Liver (tissue), 8 donors: ENCODE measurements at regions not wholly inside any gene's neighbourhood (a gene's known extent, or its start where the extent isn't known, plus 50 kb on each side); places are given as distances from the start of the nearest gene placed in this dataset.

ENCODE experiments used
- DNase-seq: peaks from one replicate; pipeline ENCODE4 v3.0.0-alpha.2; 2017; ENCODE audit warnings: low spot score
- H3K27ac ChIP-seq, 2 donors: one replicate each; pipeline ENCODE4 v1.7.0; 2013; ENCODE audit warnings: inconsistent platforms in 2 of 2, low read length in 2 of 2, control low read depth in 1 of 2, low read depth in 1 of 2, mild to moderate bottlenecking in 1 of 2
- H3K27me3 ChIP-seq, 4 donors: one replicate each; pipeline versions ENCODE4 v1.6.1 to v1.7.0; 2013; ENCODE audit warnings: low read length in 3 of 4, inconsistent platforms in 1 of 4, mild to moderate bottlenecking in 1 of 4, moderate library complexity in 1 of 4; ENCODE audit not compliant: control insufficient read depth in 4 of 4, insufficient read depth in 4 of 4
- H3K36me3 ChIP-seq, 4 donors: one replicate each; pipeline versions ENCODE4 v1.6.1 to v1.7.0; 2013; ENCODE audit warnings: low read length in 3 of 4, mild to moderate bottlenecking in 3 of 4, low read depth in 1 of 4, moderate library complexity in 1 of 4; ENCODE audit not compliant: control insufficient read depth in 4 of 4, insufficient read depth in 3 of 4
- H3K4me1 ChIP-seq, 4 donors: one replicate each; pipeline versions ENCODE4 v1.6.1 to v1.7.0; 2013; ENCODE audit warnings: low read length in 3 of 4, mild to moderate bottlenecking in 3 of 4, moderate library complexity in 1 of 4; ENCODE audit not compliant: control insufficient read depth in 4 of 4, insufficient read depth in 4 of 4
- H3K4me3 ChIP-seq, 3 donors: one replicate each; pipeline versions ENCODE4 v1.6.1 to v1.7.0; 2013; ENCODE audit warnings: low read length in 3 of 3, control low read depth in 1 of 3, low read depth in 1 of 3, mild to moderate bottlenecking in 1 of 3
- H3K9ac ChIP-seq, 2 donors: one replicate each; pipeline ENCODE4 v1.7.0; 2013; ENCODE audit warnings: low read length in 2 of 2, mild to moderate bottlenecking in 2 of 2, moderate library complexity in 2 of 2, control low read depth in 1 of 2, low read depth in 1 of 2
- H3K9me3 ChIP-seq, 4 donors: one replicate each; pipeline versions ENCODE4 v1.6.1 to v1.7.0; 2013; ENCODE audit warnings: low read length in 3 of 4; ENCODE audit not compliant: control insufficient read depth in 4 of 4
- EGR1 ChIP-seq, 2 donors: IDR thresholded peaks; 2 replicates each; pipeline ENCODE4 v1.6.1; 2016 to 2018; ENCODE audit warnings: antibody characterized with exemption in 2 of 2, low read depth in 2 of 2
- FOXA1 ChIP-seq: IDR thresholded peaks from 2 replicates; pipeline ENCODE4 v1.6.1; 2016; ENCODE audit warnings: antibody characterized with exemption
- FOXA2 ChIP-seq: IDR thresholded peaks from 2 replicates; pipeline ENCODE4 v1.6.1; 2016; ENCODE audit warnings: antibody characterized with exemption
- GABPA ChIP-seq, 2 donors: IDR thresholded peaks in 1 of 2; conservative IDR thresholded peaks in 1 of 2; 2 replicates each; pipeline ENCODE4 v1.6.1; 2016; ENCODE audit warnings: antibody characterized with exemption in 2 of 2, mild to moderate bottlenecking in 1 of 2, moderate library complexity in 1 of 2
- HNF4A ChIP-seq, 2 donors: conservative IDR thresholded peaks; 2 replicates each; pipeline ENCODE4 v1.6.1; 2016; ENCODE audit warnings: antibody characterized with exemption in 2 of 2, mild to moderate bottlenecking in 2 of 2
- HNF4G ChIP-seq: IDR thresholded peaks from 2 replicates; pipeline ENCODE4 v1.6.1; 2016; ENCODE audit warnings: antibody characterized with exemption
- JUND ChIP-seq, 2 donors: IDR thresholded peaks; 2 replicates each; pipeline ENCODE4 v1.6.1; 2016; ENCODE audit warnings: antibody characterized with exemption in 2 of 2
- NR2F2 ChIP-seq: IDR thresholded peaks from 2 replicates; pipeline ENCODE4 v1.6.1; 2016; ENCODE audit warnings: antibody characterized with exemption
- RAD21 ChIP-seq, 2 donors: IDR thresholded peaks; 2 replicates each; pipeline ENCODE4 v1.6.1; 2016; ENCODE audit warnings: antibody characterized with exemption in 2 of 2, mild to moderate bottlenecking in 2 of 2
- RXRA ChIP-seq, 2 donors: IDR thresholded peaks; 2 replicates each; pipeline ENCODE4 v1.6.1; 2017 to 2018; ENCODE audit warnings: antibody characterized with exemption in 2 of 2, mild to moderate bottlenecking in 1 of 2
- SP1 ChIP-seq: IDR thresholded peaks from 2 replicates; pipeline ENCODE4 v1.6.1; 2018; ENCODE audit warnings: antibody characterized with exemption, mild to moderate bottlenecking
- TAF1 ChIP-seq: conservative IDR thresholded peaks from 2 replicates; pipeline ENCODE4 v1.6.1; 2016; ENCODE audit warnings: antibody characterized with exemption, mild to moderate bottlenecking
- YY1 ChIP-seq: IDR thresholded peaks from 2 replicates; pipeline ENCODE4 v1.6.1; 2016; ENCODE audit warnings: antibody characterized with exemption, mild to moderate bottlenecking
- WGBS: extraction: QIAGEN DNeasy Blood & Tissue Kit; methylation state at CpG from one replicate; pipeline ENCODE4 v1.1.7; 2013; 5-methylcytosine and 5-hydroxymethylcytosine counted together
- TF ChIP-seq, protein P1 (sequence below): IDR thresholded peaks from 2 replicates; pipeline ENCODE4 v1.6.1; 2016; ENCODE audit warnings: antibody characterized with exemption, mild to moderate bottlenecking
- TF ChIP-seq, protein P2 (sequence below): IDR thresholded peaks from 2 replicates; pipeline ENCODE4 v1.6.1; 2016; ENCODE audit warnings: antibody characterized with exemption
- TF ChIP-seq, protein P3 (sequence below): IDR thresholded peaks from 2 replicates; pipeline ENCODE4 v1.6.1; 2016; ENCODE audit warnings: antibody characterized with exemption
- TF ChIP-seq, protein P4 (sequence below): fragments of 150-350 bp; IDR thresholded peaks from 2 replicates; pipeline ENCODE4 v1.5.1; 2017; ENCODE audit warnings: improper control_type of control experiment, low read depth, low read length; ENCODE audit not compliant: missing input control
- TF ChIP-seq, protein P5 (sequence below): IDR thresholded peaks from 2 replicates; pipeline ENCODE4 v1.6.1; 2016; ENCODE audit warnings: antibody characterized with exemption
- donor health status: healthy.
- donor health status: healthy.
- donor health status: healthy.
- donor health status: healthy.
- donor health status: healthy.

DNA sequence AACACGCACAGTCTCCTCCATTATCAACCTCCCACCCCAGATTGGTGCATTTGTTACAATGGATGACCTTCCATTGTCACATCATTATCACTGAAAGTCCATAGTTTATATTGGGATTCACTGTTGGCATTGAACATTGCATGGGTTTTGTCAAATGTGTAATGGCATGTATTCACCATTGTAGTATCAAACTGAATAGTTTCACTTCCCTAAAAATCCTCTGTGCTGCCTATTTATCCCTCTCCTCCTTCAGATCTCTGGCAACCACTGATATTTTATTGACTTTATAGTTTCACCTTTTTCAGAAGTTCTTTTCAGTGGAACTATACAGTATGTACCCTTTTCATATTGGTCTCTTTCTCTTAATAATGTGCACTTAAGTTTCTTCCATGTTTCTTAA is 1565.4 kb downstream of the PCDH18 start:
- Histone ChIP-seq H3K27me3 (peaks cover 0 to 2% (median 0%) of the 10 kb centered on the region in 4 donors), H3K9ac (no peak overlapping the region), H3K36me3 (no peaks in the 10 kb centered on the region), H3K27ac (no peak overlapping the region), H3K9me3 (no peaks in the 10 kb centered on the region), H3K4me1 (no peaks in the 10 kb centered on the region), H3K4me3 (no peak overlapping the region)
- TF ChIP-seq TAF1 (no peak), HNF4A (conservative IDR thresholded peaks at IDR 0.05) (no peak), HNF4G (no peak), RAD21 (IDR thresholded peaks at IDR 0.05) (no peak), EGR1 (IDR thresholded peaks at IDR 0.05; ENCODE audit: low read depth in 2 of 2) (no peak), SP1 (no peak), YY1 (no peak), GABPA (IDR thresholded peaks at IDR 0.05 in 1 of 2, conservative IDR thresholded peaks at IDR 0.05 in 1 of 2) (no peak), FOXA2 (no peak), NR2F2 (no peak), JUND (IDR thresholded peaks at IDR 0.05) (no peak), FOXA1 (no peak), RXRA (IDR thresholded peaks at IDR 0.05) (no peak)
- TF ChIP-seq, protein P1, sequence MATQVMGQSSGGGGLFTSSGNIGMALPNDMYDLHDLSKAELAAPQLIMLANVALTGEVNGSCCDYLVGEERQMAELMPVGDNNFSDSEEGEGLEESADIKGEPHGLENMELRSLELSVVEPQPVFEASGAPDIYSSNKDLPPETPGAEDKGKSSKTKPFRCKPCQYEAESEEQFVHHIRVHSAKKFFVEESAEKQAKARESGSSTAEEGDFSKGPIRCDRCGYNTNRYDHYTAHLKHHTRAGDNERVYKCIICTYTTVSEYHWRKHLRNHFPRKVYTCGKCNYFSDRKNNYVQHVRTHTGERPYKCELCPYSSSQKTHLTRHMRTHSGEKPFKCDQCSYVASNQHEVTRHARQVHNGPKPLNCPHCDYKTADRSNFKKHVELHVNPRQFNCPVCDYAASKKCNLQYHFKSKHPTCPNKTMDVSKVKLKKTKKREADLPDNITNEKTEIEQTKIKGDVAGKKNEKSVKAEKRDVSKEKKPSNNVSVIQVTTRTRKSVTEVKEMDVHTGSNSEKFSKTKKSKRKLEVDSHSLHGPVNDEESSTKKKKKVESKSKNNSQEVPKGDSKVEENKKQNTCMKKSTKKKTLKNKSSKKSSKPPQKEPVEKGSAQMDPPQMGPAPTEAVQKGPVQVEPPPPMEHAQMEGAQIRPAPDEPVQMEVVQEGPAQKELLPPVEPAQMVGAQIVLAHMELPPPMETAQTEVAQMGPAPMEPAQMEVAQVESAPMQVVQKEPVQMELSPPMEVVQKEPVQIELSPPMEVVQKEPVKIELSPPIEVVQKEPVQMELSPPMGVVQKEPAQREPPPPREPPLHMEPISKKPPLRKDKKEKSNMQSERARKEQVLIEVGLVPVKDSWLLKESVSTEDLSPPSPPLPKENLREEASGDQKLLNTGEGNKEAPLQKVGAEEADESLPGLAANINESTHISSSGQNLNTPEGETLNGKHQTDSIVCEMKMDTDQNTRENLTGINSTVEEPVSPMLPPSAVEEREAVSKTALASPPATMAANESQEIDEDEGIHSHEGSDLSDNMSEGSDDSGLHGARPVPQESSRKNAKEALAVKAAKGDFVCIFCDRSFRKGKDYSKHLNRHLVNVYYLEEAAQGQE = no peak
- TF ChIP-seq, protein P2, sequence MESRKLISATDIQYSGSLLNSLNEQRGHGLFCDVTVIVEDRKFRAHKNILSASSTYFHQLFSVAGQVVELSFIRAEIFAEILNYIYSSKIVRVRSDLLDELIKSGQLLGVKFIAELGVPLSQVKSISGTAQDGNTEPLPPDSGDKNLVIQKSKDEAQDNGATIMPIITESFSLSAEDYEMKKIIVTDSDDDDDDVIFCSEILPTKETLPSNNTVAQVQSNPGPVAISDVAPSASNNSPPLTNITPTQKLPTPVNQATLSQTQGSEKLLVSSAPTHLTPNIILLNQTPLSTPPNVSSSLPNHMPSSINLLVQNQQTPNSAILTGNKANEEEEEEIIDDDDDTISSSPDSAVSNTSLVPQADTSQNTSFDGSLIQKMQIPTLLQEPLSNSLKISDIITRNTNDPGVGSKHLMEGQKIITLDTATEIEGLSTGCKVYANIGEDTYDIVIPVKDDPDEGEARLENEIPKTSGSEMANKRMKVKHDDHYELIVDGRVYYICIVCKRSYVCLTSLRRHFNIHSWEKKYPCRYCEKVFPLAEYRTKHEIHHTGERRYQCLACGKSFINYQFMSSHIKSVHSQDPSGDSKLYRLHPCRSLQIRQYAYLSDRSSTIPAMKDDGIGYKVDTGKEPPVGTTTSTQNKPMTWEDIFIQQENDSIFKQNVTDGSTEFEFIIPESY = no peak
- TF ChIP-seq, protein P3, sequence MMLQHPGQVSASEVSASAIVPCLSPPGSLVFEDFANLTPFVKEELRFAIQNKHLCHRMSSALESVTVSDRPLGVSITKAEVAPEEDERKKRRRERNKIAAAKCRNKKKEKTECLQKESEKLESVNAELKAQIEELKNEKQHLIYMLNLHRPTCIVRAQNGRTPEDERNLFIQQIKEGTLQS = no peak
- TF ChIP-seq, protein P4, sequence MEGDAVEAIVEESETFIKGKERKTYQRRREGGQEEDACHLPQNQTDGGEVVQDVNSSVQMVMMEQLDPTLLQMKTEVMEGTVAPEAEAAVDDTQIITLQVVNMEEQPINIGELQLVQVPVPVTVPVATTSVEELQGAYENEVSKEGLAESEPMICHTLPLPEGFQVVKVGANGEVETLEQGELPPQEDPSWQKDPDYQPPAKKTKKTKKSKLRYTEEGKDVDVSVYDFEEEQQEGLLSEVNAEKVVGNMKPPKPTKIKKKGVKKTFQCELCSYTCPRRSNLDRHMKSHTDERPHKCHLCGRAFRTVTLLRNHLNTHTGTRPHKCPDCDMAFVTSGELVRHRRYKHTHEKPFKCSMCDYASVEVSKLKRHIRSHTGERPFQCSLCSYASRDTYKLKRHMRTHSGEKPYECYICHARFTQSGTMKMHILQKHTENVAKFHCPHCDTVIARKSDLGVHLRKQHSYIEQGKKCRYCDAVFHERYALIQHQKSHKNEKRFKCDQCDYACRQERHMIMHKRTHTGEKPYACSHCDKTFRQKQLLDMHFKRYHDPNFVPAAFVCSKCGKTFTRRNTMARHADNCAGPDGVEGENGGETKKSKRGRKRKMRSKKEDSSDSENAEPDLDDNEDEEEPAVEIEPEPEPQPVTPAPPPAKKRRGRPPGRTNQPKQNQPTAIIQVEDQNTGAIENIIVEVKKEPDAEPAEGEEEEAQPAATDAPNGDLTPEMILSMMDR = no peak
- TF ChIP-seq, protein P5, sequence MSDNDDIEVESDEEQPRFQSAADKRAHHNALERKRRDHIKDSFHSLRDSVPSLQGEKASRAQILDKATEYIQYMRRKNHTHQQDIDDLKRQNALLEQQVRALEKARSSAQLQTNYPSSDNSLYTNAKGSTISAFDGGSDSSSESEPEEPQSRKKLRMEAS = no peak
- 78% methylated on average over 1 of the region's 1 CpG for WGBS
- no peak for DNase-seq
